GM23338 (cell line): ENCODE measurements at regions not wholly inside any gene's neighbourhood (a gene's known extent, or its start where the extent isn't known, plus 50 kb on each side); places are given as distances from the start of the nearest gene placed in this dataset.

Experiments used
- CTCF ChIP-seq, 2 experiments: fragments of 200-600 bp in 1 of 2; sonication (generic) in 1 of 2; conservative IDR thresholded peaks; 2 replicates each; pipeline versions ENCODE4 v1.5.1 to v1.6.1; 2016 to 2017; ENCODE audit warnings: antibody characterized with exemption in 2 of 2, low read depth in 2 of 2, mild to moderate bottlenecking in 2 of 2, moderate library complexity in 1 of 2
- ETS1 ChIP-seq: IDR thresholded peaks from 2 replicates; pipeline ENCODE4 v1.6.1; 2016; ENCODE audit warnings: antibody characterized with exemption
- EZH2 ChIP-seq: fragments of 200-600 bp; sonication (generic); IDR thresholded peaks from one replicate; pipeline ENCODE4 v1.8.0; 2017; ENCODE audit warnings: antibody characterized with exemption, mild to moderate bottlenecking, low read depth; ENCODE audit not compliant: unreplicated experiment
- POLR2AphosphoS5 ChIP-seq: IDR thresholded peaks from 2 replicates; pipeline ENCODE4 v1.6.1; 2016; ENCODE audit warnings: antibody characterized with exemption, low read depth

GRCh38 chr2:203814661-203815540 is 52.7 kb upstream of the CTLA4 start:
- TF ChIP-seq CTCF (conservative IDR thresholded peaks at IDR 0.05; ENCODE audit: low read depth in 2 of 2) (peak; percentile 73 to 82), ETS1 (no peak), POLR2AphosphoS5 (no peak), EZH2 (no peak)
